DMS79 treated with DMSO at 0.1 percent for 48 hours (cell line): ENCODE measurements at regions not wholly inside any gene's neighbourhood (a gene's known extent, or its start where the extent isn't known, plus 50 kb on each side); places are given as distances from the start of the nearest gene placed in this dataset.
"Not testable (repeated sequence)": the region's sequence is repeated elsewhere in the genome, so short reads cannot be mapped to it uniquely, and the experiment has no call there.

Experiments
- DNase-seq: peaks from one replicate; lab custom pipeline; 2025; lab: John Stamatoyannopoulos, UW

GRCh38 chr2:199216253-199216652 lies 241.5 kb downstream of the SATB2 start:
- no peak for DNase-seq

- no peak for DNase-seq
Measured at GRCh38 chr2:199207011-199207410, 250.7 kb downstream of the SATB2 start.

GRCh38 chr2:199206536-199206935 lies 251.2 kb downstream of the SATB2 start:
- no peak for DNase-seq

GRCh38 chr2:199202964-199203363 lies 254.8 kb downstream of the SATB2 start:
- DNase-seq: no peak

- DNase-seq: no peak
Measured at GRCh38 chr2:199201539-199201938, 256.2 kb downstream of the SATB2 start.

GRCh38 chr2:199199797-199200196 lies 257.9 kb downstream of the SATB2 start:
- no peak for DNase-seq

- no peak for DNase-seq
Measured at GRCh38 chr2:199197448-199197847, 260.3 kb downstream of the SATB2 start.

- no peak for DNase-seq
Measured at GRCh38 chr2:199196686-199197085, 261.1 kb downstream of the SATB2 start.

GRCh38 chr2:199195927-199196502 lies 261.7 kb downstream of the SATB2 start:
- no peak for DNase-seq

GRCh38 chr2:199191461-199191860 lies 266.3 kb downstream of the SATB2 start:
- DNase-seq: no peak

- no peak for DNase-seq
Measured at GRCh38 chr2:199189229-199189628, 268.5 kb downstream of the SATB2 start.

- no peak for DNase-seq
Measured at GRCh38 chr2:199186301-199186751, 271.4 kb downstream of the SATB2 start.

GRCh38 chr2:199185174-199185573 lies 272.6 kb downstream of the SATB2 start:
- not testable (repeated sequence) for DNase-seq

GRCh38 chr2:199163613-199164458 lies 293.9 kb downstream of the SATB2 start:
- DNase-seq: no peak

GRCh38 chr2:199160677-199161465 lies 296.9 kb downstream of the SATB2 start:
- DNase-seq: no peak

- DNase-seq: no peak
Measured at GRCh38 chr2:199160081-199160480, 297.7 kb downstream of the SATB2 start.

- DNase-seq: no peak
Measured at GRCh38 chr2:199148076-199148845, 309.5 kb downstream of the SATB2 start.

GRCh38 chr2:199147216-199147615 lies 310.5 kb downstream of the SATB2 start:
- DNase-seq: no peak

- DNase-seq: no peak
Measured at GRCh38 chr2:199144546-199144945, 313.2 kb downstream of the SATB2 start.

- DNase-seq: no peak
Measured at GRCh38 chr2:199144036-199144435, 313.7 kb downstream of the SATB2 start.

- DNase-seq: no peak
Measured at GRCh38 chr2:199136681-199137080, 321.1 kb downstream of the SATB2 start.

GRCh38 chr2:199136242-199136641 lies 321.5 kb downstream of the SATB2 start:
- no peak for DNase-seq
